Activated CD4-positive, alpha-beta T cell treated with anti-CD3 and anti-CD28 coated beads, Interleukin-2, amount 50 U/mL, for 48 hours (primary cell): ENCODE measurements at regions not wholly inside any gene's neighbourhood (a gene's known extent, or its start where the extent isn't known, plus 50 kb on each side); places are given as distances from the start of the nearest gene placed in this dataset.
"Not testable (repeated sequence)": the region's sequence is repeated elsewhere in the genome, so short reads cannot be mapped to it uniquely, and the experiment has no call there.

Experiments
- DNase-seq, 2 experiments: peaks; one replicate each; pipeline ENCODE4 v3.0.0-alpha.2; 2020

GRCh38 chr17:13442361-13442760 lies 159.4 kb downstream of the HS3ST3A1 start:
- DNase-seq = no peak

DNA sequence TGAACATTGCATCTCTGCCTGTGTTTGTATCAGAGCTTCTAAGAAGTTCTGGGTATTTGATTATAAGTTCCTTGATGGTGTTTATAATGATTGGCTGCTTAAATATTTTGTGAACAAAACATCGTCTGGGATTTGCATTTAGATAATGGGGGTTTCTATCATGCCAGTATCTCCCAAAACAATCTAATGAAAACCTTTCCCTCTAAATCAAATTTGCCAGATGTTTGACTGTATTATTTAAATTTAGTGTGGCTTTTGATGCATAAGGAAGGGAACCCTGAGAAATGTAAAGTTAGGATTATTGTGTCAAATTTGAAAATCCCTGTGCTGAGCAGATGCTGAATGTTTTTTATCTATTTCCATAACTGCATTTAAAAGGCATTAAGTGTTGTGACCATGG lies 159.9 kb downstream of the HS3ST3A1 start:
- DNase-seq = no peak

DNA sequence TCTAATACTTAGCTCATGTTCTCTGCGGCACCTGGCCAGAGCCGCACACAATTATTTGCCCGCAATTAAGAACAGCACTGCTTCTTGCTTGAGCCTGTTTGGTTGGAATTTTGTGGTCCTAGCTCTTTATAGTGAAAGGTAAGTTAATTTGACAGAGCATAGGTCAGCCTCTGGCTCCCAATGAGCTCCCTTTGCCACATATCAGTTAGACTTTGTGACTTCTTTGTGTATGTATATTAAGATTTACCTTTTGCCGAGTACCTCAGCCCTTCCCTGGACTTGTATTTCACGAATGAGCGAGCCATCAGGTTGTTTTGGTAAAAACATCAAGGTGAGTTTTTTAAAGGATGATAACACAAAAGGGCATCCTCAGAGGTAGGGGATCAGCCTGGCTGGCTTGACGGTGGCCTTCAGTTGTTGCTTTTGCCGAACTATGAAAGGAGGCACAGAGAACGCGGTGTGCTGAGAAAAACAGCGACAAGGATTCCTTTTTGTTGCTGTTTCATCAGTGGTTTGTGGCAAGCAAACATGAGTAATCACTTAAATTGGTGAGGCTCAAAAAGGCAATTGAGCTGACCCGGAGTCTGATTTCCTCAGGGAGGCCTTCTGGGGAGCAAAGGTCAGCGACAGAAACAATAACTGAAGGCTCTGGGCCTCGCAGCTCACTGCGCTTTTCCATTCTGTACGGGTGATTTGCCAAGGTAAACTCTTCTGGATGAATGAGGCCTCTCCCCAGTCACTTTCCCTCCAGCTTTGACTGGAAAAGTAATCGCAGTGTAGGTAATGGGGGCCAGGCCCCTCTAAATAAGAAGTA lies 163.6 kb downstream of the HS3ST3A1 start:
- no peak for DNase-seq

DNA sequence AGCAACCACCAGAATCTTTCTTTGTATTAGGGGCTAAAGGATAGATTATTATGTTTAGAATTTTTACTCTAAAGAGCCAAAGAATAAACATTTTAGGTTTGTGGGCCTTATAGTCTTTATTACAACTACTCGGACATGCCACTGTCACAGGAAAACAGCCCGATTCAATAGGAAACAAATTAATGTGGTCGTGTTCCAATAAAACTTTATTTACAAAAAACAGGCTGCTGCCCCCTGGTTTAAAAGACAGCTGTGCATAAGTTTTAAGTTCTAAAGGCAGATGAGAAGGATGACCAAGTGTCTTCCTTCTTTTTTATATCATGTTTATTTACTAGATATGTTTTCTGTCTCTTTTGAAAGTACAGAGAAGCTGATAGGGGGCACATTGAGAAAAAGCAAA lies 166.5 kb downstream of the HS3ST3A1 start:
- DNase-seq = no peak

DNA sequence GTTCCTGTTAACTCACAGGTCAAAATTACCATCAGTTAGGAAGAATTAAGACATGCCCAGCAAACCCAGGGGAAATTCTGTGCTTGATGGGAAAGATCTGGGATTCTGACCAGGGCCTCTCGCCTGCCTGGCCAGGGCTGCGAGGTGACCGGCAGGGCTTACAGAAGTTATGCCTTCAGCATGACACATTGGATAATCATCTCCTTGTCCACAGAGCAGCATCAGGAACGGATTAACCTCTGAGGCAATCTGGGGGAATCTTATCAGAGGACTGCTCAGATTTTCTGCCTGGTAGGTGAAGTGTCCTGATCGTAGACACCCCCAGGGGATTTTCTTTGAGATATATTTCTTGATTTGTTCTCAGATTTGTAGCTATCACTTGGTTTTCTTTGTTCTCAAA lies 172.5 kb downstream of the HS3ST3A1 start:
- no peak for DNase-seq

GRCh38 chr17:13428611-13429042 lies 173.1 kb downstream of the HS3ST3A1 start:
- no peak for DNase-seq

GRCh38 chr17:13426991-13427390 lies 174.7 kb downstream of the HS3ST3A1 start:
- no peak for DNase-seq

DNA sequence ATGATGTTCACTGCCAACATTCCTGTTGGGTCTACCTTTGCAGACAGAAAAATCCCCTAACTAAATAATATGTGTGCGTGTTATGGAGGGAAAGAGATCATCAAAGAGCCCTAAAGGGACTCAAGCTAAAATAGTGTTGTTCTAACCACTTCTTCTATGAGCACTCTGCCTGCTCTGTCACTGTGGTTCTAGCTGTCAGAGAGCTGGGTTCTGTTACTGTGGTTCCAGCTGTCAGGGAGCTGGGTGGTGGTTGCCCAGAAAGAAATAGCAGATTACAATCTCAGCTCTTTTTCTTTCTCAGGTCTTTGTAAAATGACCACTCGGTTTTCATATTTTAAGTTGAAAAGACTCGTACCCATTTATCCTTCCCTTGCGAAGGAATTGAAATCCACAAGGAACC lies 176.3 kb downstream of the HS3ST3A1 start:
- no peak for DNase-seq

DNA sequence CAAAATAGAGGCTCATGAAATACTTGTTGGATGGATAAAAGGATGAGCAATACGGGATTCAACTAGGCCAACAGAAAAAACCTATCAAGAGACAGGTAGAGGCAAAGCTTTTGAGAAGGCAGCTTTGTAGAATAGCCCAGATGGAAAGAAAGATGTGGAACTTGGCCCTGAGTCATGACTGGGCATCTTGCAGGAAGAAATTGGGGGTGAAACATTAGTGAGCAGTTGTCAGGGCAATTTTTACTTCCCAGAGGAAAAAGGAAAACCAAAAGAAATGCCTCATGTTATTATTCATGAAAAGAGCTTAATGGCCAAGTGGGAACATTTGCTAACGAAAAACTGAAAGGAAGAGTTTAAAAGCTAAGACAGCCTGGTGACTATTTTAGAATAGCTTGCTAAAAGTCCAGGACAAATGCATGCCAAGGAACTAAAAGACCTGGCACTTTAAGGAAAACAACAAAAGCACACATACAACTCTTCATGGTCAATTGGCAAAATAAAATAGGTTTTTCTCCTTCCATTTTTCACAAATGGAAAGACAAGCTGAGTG lies 180.1 kb downstream of the HS3ST3A1 start:
- no peak for DNase-seq

DNA sequence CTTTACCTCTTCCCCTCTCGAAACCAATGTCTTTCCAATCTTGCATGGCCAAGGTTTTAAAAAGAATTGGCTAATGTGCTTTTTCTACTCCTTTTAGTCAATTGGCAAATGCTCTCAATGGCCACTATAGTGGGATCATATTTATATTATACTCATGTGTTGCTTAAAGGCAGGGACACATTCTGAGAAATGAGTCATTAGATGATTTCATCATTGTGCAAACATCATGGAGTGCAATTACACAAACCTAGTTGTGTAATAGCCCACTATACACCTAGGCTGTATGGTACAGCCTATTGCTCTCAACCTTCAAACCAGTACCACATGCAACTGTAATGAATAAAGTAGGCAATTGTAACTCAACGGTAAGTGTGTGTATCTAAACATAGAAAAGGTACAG lies 180.9 kb downstream of the HS3ST3A1 start:
- DNase-seq = no peak

DNA sequence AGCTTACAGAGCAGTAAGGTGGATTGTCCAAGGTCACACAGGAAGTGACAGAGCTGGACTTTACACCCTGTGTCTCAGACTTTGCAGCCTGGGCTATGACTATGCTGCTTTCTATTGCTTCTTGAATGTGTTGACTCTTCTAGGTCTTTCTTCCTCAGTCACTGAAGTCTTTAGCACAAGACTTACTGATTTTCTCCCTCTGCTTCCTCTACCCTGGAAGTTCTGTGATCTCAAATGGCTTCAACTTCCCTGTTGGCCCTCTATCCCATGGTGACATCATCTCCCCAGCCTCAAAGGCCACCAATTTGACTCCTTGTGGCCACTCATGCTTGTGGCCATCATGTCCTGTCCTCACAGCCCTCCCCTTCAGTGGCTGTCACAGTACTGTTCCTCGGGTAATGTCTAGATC lies 181.3 kb downstream of the HS3ST3A1 start:
- DNase-seq = no peak

- DNase-seq = no peak
Measured at GRCh38 chr17:13419676-13420075, 182.1 kb downstream of the HS3ST3A1 start.

- no peak for DNase-seq
Measured at GRCh38 chr17:13418891-13419290, 182.8 kb downstream of the HS3ST3A1 start.

DNA sequence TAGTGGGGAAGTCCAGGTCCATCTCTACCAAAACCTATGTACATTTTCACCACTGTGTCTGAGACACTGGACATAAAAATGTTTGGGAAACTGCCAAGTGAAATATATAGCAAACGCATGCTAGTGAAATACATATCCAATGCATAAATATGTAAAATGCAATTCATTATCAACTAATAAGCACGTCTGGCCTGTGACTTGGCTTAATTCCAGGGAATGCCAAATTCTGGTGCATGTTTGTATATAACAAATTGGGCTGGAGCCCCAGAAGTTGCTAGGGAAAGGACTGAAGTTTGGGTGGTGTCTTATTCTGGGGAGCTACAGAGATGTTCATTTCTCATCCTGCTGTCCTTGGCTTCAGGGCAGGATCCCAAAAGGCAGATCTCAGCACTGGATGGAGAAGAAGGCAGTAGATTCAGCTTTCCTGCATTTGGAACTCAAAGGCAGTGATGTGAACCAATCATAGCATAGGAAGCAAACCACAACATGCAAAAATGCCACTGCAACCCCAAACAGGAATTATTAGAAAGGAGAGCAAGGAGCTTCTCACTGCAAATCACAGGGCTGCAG lies 184.3 kb downstream of the HS3ST3A1 start:
- DNase-seq = no peak

- no peak for DNase-seq
Measured at GRCh38 chr17:13416748-13417363, 184.9 kb downstream of the HS3ST3A1 start.

DNA sequence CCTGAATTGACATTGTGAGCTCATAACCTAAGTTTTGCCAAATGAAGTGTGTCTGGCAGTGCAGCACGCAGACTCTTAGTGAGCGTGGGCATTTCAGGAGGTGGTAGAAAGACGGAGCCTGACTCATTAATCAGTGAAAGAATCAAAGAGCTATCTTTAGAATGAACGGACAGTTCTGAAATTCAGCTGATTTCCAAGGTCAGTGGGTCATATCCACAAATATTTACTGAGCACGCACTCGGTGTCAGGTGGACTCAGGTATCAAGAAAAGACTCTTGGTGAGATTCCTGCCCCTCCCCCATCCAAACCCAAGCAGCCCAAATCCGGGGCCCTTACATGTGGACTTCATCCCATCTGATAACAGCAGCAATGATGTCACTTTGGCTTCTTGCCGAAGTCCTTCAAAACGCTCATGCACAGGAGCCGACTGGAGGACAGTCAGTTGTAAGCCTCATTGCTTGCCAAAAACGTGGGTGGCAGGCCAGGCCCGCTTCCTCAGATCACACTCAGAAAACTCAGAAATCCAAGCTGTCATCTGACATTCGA lies 185.8 kb downstream of the HS3ST3A1 start:
- DNase-seq = no peak

GRCh38 chr17:13415200-13415599 lies 186.5 kb downstream of the HS3ST3A1 start:
- not testable (repeated sequence) for DNase-seq

DNA sequence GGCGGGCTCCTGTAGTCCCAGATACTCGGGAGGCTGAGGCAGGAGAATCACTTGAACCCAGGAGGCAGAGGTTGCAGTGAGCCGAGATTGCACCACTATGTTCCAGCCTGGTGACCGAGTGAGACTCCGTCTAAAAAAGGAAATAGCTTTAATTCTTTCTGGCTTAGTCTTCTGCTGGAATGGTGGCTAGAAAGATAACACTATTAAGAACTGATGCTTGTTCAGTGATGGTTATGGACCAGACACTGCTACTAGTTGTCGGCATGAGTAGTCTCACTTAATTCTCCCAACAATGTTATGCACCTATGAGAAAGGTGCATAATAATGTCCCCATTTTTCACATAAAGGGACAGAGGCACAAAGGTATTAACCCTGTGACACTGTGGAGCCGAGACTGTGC lies 188.7 kb downstream of the HS3ST3A1 start:
- no peak for DNase-seq

GRCh38 chr17:13410874-13411273 lies 190.9 kb downstream of the HS3ST3A1 start:
- DNase-seq = no peak

DNA sequence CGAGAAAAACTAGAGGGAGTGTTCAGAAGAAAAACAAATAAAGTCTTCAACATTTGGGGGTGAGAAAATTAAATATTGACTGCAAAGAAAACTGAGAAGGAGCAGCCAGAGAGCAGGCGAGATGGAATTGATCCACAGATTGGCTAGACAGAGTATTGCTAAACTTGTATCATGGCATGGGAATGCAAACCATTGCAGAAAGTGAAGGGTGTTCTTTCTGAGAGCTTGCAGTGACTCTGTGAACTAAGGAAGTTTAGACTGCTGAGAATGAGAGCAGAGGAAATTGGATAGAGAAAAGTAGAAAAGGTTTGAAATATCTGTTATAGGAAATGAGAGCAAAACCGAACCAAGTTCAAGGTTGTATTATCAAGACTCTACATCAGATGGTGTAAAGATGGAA lies 191.5 kb downstream of the HS3ST3A1 start:
- no peak for DNase-seq

- DNase-seq = no peak
Measured at GRCh38 chr17:13409455-13409854, 192.3 kb downstream of the HS3ST3A1 start.

DNA sequence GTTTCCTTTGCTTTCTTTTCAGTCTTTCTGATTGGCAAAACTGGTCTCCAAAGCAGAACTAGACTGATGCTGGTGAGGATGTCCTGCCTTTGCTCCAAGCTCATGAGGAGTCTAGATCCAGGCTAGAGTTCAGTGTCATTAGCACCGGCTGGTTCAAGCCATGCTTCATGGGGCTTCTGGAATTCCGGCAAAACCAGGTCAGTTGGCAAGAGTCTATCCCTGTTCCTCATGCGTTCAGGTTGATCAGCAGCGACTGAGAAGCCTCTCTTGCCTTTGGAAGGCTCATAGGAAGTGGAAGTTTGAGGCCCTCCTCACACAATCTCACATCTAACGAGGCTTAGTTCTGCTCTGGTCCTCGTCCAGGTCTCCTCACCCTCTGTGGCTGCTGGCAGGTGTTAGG lies 194.3 kb downstream of the HS3ST3A1 start:
- no peak for DNase-seq

DNA sequence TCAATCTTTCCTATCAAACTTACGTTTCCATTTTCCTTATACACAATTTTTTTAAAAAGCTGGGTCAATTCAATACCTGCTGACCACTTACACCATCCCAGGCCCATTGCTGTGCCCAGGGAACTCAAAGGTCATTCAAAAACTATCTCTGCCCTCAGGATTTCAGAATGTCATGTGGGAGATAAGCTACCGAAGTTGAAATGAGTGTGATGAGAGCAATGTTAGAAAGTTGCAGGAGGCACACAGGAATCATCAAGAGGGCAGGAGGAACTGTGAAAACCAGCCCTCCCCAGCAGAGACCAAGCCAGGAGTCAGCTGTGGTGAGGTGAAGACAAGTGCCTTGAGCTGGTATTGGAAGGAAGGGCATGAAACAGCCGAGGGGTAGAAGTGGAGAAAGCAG lies 195.9 kb downstream of the HS3ST3A1 start:
- DNase-seq = no peak

DNA sequence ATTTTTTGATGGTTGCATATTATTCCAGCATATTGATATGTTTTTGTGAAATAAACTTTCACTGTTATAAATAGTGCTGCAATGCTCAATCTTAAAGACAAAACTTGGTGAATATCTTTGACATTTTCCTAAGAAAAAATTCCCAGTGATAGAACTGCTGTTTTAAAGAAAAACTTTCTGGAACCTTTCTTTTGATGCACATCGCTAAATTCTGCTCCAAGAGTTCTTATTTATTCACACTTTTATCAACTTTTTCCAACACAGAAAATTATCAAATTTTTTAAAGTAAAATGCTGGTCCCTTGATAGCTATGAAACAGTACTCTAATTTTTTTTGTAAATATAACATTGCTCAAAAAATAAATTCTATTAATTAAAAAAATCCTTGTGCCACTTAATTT lies 196.6 kb downstream of the HS3ST3A1 start:
- DNase-seq = no peak
